ENCODE measurements at regions not wholly inside any gene's neighbourhood (a gene's known extent, or its start where the extent isn't known, plus 50 kb on each side); places are given as distances from the start of the nearest gene placed in this dataset.

- TF ChIP-seq CTCF (conservative IDR thresholded peaks at IDR 0.05; ENCODE audit: low read depth in 2 of 2) = no peak
- no peak for TF ChIP-seq CREB1 (CRISPR knock-in tag; IDR thresholded peaks at IDR 0.05; ENCODE audit: low read depth)
- TF ChIP-seq EZH2phosphoT487 (IDR thresholded peaks at IDR 0.05; ENCODE audit: unreplicated experiment) = no peak
- TF ChIP-seq EZH2 (IDR thresholded peaks at IDR 0.05; ENCODE audit: low read depth, unreplicated experiment) = no peak
- TF ChIP-seq POLR2AphosphoS5 (IDR thresholded peaks at IDR 0.05; ENCODE audit: low read depth) = no peak
- TF ChIP-seq ZNF114 (CRISPR knock-in tag; IDR thresholded peaks at IDR 0.05) = no peak
- TF ChIP-seq ETS1 (IDR thresholded peaks at IDR 0.05) = no peak
- TF ChIP-seq REST (IDR thresholded peaks at IDR 0.05; ENCODE audit: unreplicated experiment) = no peak
Observed at GRCh38 chr1:187959062-187959461, 1130.3 kb downstream of the PLA2G4A start.

Measured in GM23338 (cell line).